Psoas muscle (tissue), 7 donors: ENCODE measurements at regions not wholly inside any gene's neighbourhood (a gene's known extent, or its start where the extent isn't known, plus 50 kb on each side); places are given as distances from the start of the nearest gene placed in this dataset.
"Not testable (repeated sequence)": the region's sequence is repeated elsewhere in the genome, so short reads cannot be mapped to it uniquely, and the experiment has no call there.

ENCODE experiments used
- ATAC-seq, 4 donors: fragments of 200-7000 bp; cut with Tn5 transposase; one replicate each; pipeline ENCODE4 v1.9.1; 2020; ENCODE audit warnings: moderate library complexity in 3 of 4, mild to moderate bottlenecking in 2 of 4
- DNase-seq, 2 donors: peaks; one replicate each; pipeline ENCODE4 v3.0.0-alpha.2; 2020
- H3K27ac ChIP-seq: fragments of 200-600 bp; one replicate; pipeline ENCODE4 v1.8.0; 2022
- H3K27me3 ChIP-seq, 3 donors: fragments of 200-600 bp in 1 of 3; one replicate each; pipeline versions ENCODE4 v1.6.1 to v1.8.0; 2013 to 2022; ENCODE audit warnings: low read length in 2 of 3, mild to moderate bottlenecking in 2 of 3, moderate library complexity in 1 of 3; ENCODE audit not compliant: insufficient read depth in 3 of 3
- H3K36me3 ChIP-seq, 2 donors: fragments of 200-600 bp in 1 of 2; one replicate each; pipeline versions ENCODE4 v1.6.1 to v1.8.0; 2013 to 2022; ENCODE audit warnings: low read depth in 1 of 2, mild to moderate bottlenecking in 1 of 2, moderate library complexity in 1 of 2; ENCODE audit not compliant: insufficient read depth in 1 of 2
- H3K4me1 ChIP-seq: fragments of 200-600 bp; one replicate; pipeline ENCODE4 v1.8.0; 2022
- H3K4me3 ChIP-seq: fragments of 200-600 bp; one replicate; pipeline ENCODE4 v1.8.0; 2022; ENCODE audit warnings: mild to moderate bottlenecking
- H3K9me3 ChIP-seq: fragments of 200-600 bp; one replicate; pipeline ENCODE4 v1.8.0; 2022
- WGBS, 3 donors: extraction: QIAGEN DNeasy Blood & Tissue Kit; methylation state at CpG; one replicate each; pipeline versions ENCODE4 v1.1.6 to v1.1.7; 2013; 5-methylcytosine and 5-hydroxymethylcytosine counted together
- intact Hi-C, 2 donors: fragments of 100-400 bp; cut with DNase I; formaldehyde crosslinking; loops; one replicate each; pipeline versions ENCODE4 v1.11.0 to v1.14.2; 2022
- TF ChIP-seq, protein P1 (sequence below): fragments of 200-600 bp; IDR thresholded peaks from one replicate; pipeline ENCODE4 v1.8.0; 2022; ENCODE audit warnings: antibody characterized with exemption
- donor health status: healthy with polysubstance abuse.
- donor health status: DM: no; HTN: no; CAD: no; lungs with moderate emphysema.
- donor health status: Bipolar disorder and iron deficiency.
- donor health status: healthy.
- donor health status: DM: yes; HTN: yes; CAD: no.
- donor health status: DM: no; HTN: no; CAD: no.
- donor health status: DM: yes; HTN: yes; CAD: no.

DNA sequence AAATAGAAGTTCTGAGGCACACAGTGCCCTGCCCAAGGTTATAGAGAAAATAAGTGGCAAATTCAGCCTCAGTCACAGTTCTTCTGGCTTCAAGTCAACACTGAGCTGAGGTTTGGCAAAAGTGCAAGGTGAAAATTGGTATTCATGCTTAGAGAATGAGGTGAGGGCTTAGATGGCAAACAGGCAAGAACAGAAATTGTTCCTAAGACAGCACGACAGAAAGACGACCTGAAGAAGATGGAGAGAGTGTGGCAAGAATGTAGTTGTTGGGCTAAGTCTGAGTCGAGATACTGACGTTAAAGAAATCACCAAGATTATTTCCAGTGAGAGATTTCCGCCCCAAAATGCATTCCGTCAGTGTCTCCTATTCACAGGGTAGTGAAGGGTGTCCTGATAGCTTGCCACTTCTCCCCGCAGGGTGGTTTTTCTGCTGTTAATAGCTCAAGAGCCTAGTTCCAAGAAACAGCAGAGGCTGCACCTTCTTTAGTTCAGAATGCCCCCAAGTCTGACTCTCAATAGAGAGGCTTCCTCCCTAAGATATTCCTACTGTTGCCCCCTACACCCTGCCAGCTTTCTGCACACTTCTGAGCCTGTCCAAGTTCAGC lies 260.8 kb upstream of the AMIGO2 start:
- Histone ChIP-seq H3K4me3 (no peak overlapping the region), H3K9me3 (no peaks in the 10 kb centered on the region), H3K27me3 (no peaks in the 10 kb centered on the region), H3K4me1 (no peaks in the 10 kb centered on the region), H3K36me3 (no peaks in the 10 kb centered on the region), H3K27ac (no peak overlapping the region)
- DNase-seq (no peak), ATAC-seq (no peak)
- intact Hi-C loops, result no loop called here
- TF ChIP-seq, protein P1, sequence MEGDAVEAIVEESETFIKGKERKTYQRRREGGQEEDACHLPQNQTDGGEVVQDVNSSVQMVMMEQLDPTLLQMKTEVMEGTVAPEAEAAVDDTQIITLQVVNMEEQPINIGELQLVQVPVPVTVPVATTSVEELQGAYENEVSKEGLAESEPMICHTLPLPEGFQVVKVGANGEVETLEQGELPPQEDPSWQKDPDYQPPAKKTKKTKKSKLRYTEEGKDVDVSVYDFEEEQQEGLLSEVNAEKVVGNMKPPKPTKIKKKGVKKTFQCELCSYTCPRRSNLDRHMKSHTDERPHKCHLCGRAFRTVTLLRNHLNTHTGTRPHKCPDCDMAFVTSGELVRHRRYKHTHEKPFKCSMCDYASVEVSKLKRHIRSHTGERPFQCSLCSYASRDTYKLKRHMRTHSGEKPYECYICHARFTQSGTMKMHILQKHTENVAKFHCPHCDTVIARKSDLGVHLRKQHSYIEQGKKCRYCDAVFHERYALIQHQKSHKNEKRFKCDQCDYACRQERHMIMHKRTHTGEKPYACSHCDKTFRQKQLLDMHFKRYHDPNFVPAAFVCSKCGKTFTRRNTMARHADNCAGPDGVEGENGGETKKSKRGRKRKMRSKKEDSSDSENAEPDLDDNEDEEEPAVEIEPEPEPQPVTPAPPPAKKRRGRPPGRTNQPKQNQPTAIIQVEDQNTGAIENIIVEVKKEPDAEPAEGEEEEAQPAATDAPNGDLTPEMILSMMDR, result no peak
- 44 to 71% (median 49%) methylated on average over 7 of the region's 7 CpGs for WGBS, 3 donors

DNA sequence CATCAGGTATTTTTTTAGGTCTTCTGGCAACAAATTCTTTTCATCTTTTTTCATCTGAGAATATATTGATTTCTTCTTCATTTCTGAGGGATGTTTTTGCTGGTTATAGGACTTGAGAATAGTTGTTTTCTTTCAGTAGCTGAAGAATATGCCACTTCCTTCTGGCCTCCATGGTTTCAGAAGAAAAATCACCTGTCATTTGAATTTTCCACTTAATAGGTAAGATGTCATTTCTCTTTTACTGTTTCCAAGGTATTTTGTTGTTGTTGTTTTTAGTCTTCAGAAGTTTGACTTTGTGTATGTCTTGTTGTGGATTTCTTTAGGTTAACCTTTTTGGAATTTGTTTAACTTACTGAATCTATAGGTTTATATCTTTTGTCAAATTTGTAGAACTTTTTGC lies 257.8 kb upstream of the AMIGO2 start:
- Histone ChIP-seq H3K9me3 (no peaks in the 10 kb centered on the region), H3K4me3 (no peak overlapping the region), H3K27ac (no peak overlapping the region), H3K36me3 (no peaks in the 10 kb centered on the region), H3K27me3 (no peaks in the 10 kb centered on the region), H3K4me1 (no peaks in the 10 kb centered on the region)
- DNase-seq (no peak), ATAC-seq (no peak)
- TF ChIP-seq, protein P1, result no peak
- intact Hi-C loops, result no loop called here

DNA sequence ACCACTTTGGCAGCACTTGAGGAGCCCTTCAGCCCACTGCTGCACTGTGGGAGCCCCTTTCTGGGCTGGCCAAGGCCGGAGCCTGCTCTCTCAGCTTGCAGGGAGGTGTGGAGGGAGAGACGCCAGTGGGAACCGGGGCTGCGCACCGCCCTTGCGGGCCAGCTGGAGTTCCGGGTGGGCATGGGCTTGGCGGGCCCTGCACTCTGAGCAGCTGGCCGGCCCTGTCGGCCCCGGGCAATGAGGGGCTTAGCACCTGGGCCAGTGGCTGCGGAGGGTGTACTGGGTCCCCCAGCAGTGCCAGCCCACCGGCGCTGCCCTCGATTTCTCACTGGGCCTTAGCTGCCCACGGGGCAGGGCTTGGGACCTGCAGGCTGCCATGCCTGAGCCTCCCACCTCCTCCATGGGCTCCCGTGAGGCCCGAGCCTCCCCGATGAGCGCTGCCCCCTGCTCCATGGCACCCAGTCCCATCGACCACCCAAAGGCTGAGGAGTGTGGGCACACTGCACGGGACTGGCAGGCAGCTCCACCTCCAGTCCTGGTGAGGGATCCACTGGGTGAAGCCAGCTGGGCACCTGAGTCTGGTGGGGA lies 253.6 kb upstream of the AMIGO2 start:
- H3K36me3 ChIP-seq, H3K27ac ChIP-seq, H3K27me3 ChIP-seq, H3K9me3 ChIP-seq, H3K4me1 ChIP-seq, DNase-seq, intact Hi-C loops, H3K4me3 ChIP-seq, ATAC-seq: not testable (repeated sequence)
- WGBS, 3 donors, result 89 to 94% (median 90%) methylated on average over 17 to 22 of the region's 22 CpGs

DNA sequence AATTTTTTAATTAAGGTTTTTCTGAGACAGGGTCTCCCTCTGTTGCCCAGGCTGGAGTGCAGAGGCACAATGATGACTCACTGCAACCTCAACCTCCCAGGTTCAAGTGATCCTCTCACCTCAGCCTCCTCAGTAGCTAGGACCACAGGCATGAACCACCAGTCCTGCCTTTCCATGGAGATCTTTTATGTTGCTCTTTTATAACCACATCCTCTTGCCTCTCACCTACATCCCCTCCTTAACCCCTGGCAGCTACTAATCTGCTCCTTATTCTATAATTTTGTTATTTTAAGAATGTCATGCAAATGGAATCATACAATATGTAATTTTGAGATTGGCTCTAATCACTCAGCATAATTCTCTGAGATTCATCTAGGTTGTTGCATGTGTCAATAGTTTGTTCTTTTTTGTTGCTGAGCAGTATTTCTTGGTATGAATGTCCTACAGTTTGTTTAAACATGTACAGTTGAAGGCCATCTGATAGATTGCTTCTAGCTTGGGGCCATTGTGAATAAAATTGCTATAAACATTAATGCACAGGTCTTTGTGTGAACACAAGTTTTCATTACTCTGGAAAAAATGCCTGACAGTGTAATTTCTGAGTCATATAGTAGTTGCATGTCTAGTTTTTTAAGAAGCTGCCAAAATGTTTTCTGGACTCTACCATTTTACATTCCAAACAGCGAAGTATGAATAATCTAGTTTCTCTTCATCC lies 249.2 kb upstream of the AMIGO2 start:
- H3K27me3 ChIP-seq, result no peaks in the 10 kb centered on the region
- no peaks in the 10 kb centered on the region for H3K9me3 ChIP-seq
- intact Hi-C loops, result no loop called here
- DNase-seq (no peak), ATAC-seq (no peak)
- no peak overlapping the region for H3K27ac ChIP-seq
- H3K4me1 ChIP-seq, result no peaks in the 10 kb centered on the region
- H3K4me3 ChIP-seq, result no peak overlapping the region
- H3K36me3 ChIP-seq, result no peaks in the 10 kb centered on the region
- 74 to 83% (median 75%) methylated on average over 1 of the region's 1 CpG for WGBS, 3 donors
- TF ChIP-seq, protein P1, result no peak

DNA sequence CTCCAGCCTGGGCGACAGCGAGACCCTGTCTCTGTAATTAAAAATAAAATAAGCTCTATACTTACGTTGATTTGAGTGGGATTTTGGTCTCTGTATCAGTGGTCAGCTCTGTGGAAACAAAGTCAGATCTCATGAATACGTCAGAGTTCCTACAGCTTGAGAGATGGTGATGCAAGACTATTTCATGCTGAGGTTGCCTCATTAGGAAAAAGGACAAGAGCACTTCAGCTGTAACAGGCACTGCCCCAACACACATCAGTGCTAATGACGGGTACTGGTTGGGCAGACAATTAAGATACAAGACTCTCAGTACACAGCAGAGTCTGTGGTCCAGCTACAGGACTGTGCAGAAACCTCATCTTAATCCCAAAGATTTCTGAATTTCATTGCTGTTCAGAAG lies 246.4 kb upstream of the AMIGO2 start:
- no peak for ATAC-seq
- Histone ChIP-seq H3K27me3 (no peaks in the 10 kb centered on the region), H3K4me3 (no peak overlapping the region), H3K9me3 (no peaks in the 10 kb centered on the region), H3K4me1 (no peaks in the 10 kb centered on the region), H3K36me3 (no peaks in the 10 kb centered on the region), H3K27ac (no peak overlapping the region)
- TF ChIP-seq, protein P1, result no peak
- intact Hi-C loops, result no loop called here
- DNase-seq, result no peak
- 85 to 87% (median 86%) methylated on average over 5 of the region's 5 CpGs for WGBS, 3 donors
